NCI-H1105 (cell line): ENCODE measurements at regions not wholly inside any gene's neighbourhood (a gene's known extent, or its start where the extent isn't known, plus 50 kb on each side); places are given as distances from the start of the nearest gene placed in this dataset.
"Not testable (repeated sequence)": the region's sequence is repeated elsewhere in the genome, so short reads cannot be mapped to it uniquely, and the experiment has no call there.

ENCODE experiments used
- DNase-seq: peaks from one replicate; lab custom pipeline; 2025; lab: John Stamatoyannopoulos, UW

DNA sequence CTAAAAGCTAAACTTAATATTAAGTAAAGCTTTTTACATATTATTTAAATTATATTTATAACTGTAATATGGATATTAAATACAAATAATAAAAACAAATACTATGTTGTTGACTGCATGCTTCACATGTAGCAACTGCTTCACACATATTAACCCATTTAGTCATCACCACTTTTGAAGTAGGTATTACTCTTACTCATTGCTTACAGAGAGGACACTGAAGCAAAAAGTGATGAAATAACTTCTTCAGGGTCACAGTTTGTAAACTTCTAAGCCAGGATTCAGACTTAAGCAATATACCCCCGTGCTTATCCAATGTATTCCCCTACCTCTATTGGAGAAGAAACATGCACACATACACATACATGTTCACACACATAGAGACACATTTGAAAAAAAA lies 166.6 kb downstream of the DKK2 start:
- DNase-seq, result no peak

DNA sequence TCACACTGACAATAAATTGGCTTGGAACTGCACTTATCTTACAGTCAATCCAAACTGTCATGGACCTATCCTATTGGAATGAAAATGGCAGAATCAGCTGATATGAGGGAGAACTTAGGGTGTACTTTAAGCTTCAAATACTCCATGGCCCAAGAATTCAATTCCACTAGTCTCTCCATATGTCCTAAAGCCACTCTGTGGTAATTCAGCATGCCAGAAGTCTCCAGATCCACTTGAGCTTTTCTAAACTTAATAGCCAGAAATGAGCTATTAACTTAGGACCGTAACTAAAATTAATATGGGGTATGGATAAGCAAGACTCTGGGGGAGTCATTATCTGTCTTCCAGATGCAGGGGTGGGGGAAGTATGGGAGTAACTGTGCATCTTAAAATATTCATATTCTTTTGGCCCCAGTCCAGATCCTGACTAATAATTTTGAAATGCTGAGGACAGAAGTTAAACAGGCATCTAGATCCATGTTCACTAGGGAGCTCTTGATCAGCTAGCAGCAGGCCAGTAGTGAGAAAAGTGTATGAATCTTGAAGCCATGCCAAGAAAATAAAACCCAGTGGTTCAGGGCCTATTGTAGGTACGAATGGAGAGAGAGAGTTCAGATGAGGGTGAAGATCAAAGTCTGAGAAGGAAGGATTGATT lies 167.6 kb downstream of the DKK2 start:
- DNase-seq, result no peak

DNA sequence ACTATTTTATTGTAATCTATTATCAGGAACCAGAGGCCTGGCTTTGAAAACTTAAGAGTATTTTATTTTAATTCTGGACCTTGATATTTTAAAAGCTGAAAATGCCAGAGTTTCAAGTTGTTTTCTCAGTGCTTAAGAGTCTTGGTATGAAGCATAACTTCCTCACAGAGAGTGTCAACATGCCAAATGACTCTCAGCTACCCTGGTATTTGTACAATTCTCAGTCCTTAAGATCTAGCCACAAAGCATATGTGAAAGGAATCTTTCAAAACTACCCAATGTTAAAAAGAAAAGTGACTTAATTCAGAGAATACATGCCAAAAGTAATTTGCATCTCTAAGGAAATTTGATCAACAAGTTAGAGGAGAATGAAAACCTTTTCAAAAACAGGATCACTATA lies 171.9 kb downstream of the DKK2 start:
- DNase-seq, result no peak

DNA sequence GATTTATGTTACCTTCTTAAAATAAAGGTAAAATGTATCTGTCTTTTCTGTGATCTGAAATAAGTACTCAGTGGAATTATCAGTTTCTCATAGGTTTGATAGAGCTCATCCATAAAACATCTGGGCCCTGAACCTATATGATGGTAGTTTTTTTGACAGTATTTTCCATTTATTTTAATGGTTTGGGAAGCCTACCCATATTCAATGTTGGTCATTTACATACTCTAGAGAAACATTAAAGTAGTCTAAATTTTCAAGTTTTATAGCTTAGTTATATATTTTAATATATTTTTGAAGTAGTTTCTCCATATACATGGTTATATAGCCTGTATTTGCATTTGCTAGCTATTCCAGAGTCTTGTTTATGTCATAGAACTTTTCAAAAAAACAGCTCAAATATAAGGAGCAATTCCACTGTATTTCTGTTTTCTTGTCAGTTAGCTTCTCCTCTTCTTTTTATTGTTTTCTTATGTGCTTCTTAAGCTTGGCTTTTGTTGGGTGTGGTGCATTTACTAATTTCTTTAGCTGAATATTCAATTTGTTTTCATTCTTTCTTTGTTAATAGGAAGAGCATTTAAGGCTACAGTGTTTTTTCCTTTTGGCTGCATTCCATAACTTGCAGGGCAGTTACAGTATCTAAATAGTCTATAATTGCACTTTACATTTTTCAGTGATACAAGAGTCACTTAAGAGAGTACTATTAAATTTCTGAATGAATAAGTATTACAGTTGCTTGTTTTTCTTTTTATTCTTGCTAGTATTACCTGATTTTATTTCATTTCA lies 181.4 kb downstream of the DKK2 start:
- DNase-seq, result peak; percentile 3

DNA sequence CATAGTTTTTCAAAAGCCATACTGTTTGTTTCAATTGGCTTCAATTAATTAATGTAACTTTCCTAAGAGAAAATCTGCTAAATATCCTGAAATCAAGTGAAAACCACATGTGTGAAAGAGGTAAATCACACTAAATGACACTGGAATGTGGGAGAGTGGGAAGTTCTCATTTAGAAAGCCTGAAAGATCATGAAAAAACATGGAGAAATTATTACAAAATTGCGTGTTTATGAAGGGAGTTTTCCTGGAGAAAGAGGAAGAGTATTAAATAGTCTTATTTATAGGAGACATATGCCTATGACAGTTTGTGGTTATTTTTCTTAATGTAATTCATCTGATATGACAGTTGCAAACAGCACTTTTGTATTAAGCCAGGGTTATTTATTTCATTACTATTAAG lies 183.7 kb downstream of the DKK2 start:
- DNase-seq, result no peak

DNA sequence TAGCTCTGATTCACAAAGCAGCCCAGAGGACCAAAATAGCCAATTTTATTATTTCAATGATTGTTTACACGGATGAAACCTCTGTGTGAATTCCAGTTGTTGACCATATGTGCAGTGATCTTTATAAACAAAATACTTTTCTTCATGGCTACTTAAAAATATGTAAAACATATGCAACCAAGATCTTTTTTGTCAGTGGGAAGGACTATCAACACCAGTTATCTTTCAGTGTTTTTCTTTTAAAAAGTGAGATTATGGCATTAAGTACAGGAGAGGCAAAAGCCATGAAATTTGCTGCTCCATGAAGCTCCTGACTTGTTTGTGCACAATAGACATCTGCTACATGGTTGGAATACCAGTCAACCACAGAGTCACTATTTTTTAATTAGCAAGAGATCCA lies 184.4 kb downstream of the DKK2 start:
- no peak for DNase-seq

DNA sequence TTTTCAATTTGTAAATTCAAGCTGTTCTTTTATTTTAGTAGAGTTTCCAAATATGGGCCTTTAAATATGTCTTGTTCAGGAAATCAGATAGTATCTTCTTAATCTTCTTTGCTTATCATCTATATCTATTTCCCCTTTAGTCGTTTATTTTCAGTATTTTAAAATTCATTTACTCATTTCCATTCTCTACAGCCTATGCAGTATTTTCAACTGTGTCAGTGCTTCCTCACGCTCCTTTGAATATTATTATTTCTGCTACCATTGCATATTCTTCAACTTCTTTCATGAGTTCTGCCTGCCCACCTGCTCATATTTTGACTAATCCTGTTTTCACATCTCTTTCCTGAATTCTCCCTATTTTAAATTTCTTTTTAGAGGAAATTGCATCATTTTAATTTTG lies 185.4 kb downstream of the DKK2 start:
- no peak for DNase-seq

DNA sequence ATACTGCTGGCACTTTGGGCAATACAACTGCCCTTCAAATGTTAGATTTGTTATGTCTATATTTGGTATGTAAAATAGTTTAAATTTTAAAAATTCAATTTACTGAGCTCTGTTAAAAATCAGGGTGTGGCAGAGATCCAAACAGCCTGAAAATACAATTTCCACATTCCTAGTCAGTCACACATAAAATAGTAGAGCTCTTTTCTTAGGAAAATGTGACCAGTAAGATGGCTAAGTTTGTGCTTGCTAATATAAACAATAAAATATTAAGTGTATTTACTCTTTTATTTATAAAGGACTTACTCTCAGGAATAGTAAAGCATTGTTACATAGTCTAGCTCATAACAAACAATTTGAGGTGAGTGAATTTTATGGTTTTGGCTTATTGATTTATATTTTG lies 200.2 kb downstream of the DKK2 start:
- DNase-seq, result no peak

DNA sequence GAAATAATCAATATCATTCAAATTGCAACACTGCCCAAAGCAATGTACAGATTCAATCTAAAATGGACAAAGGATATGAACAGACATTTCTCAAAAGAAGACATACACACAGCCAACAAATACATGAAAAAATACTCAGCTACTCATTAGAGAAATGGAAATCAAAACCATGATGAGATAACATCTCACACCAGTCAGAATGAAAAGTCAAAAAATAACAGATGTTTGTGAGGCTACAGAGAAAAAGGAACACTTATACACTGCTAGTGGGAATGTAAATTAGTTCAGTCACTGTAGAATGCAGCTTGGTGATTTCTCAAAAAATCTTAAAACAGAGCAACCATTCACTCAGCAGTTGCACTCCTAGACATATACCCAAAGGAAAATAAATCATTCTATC lies 205.2 kb downstream of the DKK2 start:
- DNase-seq, result no peak

DNA sequence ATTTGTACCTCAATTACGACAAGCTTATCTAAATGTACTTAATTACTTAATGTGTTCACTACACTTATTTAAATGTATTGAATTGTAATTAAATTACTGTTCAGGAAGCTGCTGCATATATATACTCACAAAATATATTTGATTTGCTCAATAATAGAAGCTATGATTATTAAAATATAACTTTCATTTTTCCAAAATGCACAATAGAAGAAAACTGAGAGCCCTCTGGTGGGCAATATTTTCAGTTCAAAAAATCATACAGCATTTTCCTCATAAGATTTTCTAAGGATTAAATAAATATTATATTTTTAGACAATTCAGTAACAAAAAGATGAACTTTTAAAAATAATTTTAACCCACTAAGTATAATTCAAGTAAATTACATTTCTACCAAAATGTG lies 217.3 kb downstream of the DKK2 start:
- DNase-seq, result no peak

DNA sequence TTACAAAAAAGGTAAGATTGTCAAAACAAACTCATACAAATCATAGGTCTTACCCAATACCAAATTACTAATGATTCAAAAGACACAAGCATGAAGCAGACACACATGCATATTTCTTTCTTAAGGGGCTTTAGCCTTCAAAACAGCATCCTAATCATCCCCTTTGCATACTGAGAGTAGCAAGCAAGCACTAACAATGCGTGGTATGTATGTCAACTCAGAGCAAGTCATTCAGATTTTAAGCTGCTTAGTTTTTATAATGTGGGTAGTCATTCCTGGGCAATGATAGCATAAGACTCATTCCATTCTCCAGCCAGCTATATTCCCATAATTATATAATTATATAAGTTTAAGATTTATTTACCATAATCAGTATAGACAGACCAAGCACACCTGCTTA lies 219.6 kb downstream of the DKK2 start:
- DNase-seq, result no peak

DNA sequence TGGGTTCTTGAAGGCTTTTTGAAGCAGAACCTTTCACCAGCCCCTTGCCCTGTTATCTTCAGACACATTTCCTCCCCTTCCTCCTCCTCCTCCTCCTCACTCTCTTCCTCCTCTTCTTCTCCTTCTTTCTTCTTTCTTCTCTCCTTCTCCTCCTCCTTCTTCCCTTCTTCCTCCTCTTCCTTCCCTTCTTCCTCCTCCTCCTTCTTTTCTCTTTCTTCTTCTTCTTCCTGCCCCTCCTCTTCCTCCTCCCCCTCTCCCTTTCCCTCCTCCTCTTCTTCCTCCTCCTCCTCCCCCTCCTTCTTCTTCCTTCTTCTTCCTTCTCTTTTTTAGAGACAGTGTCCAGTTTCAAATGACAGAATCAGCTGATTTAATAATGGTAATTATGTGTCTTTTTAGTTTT lies 226.0 kb downstream of the DKK2 start:
- DNase-seq, result no peak

DNA sequence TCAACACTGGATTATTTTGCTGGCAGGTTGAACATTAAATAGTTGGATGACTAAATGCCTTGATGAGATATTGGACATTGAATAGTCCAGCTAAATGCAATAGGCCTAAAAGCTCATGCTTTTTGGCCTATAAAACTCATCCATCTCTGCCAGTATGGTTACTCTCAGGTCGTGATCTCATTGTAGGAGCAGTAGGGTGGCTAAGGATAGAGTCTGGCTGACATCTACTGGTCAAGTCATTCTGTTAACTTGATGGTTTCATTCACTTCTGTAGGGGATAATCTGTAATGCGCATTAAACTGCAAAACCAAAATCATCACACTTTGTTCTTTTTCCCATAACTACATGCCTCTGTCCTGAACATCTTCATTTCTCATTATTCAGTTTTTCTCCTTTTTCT lies 227.0 kb downstream of the DKK2 start:
- DNase-seq, result peak; percentile 5

DNA sequence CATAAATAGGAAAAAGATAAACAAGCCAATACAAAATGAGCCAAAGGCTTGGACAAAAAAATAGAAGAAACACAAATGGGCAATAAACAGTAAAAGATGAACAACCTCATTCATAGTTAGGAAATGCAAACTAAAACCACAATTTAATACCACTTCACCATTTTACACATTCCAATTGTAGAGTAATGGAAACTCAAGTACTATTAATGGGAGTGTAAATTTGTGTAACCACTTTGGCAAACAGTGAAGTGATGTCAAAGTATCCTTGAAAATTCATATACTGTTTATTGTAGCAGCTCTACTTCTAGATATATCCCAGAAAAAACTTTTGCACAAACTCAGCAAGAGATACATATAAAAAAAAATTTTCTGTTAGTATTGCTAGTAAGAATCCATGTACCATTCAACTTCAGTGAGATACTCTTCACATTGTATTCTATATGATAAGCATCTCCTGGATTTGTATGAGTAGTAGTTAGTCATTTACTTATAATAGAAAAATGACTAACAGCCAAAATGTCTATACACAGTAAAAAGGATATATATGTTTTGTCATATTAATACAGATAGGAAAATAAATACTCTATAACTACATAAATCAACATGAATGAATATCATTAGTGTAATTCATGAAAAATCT lies 229.8 kb downstream of the DKK2 start:
- peak; percentile 4 for DNase-seq

DNA sequence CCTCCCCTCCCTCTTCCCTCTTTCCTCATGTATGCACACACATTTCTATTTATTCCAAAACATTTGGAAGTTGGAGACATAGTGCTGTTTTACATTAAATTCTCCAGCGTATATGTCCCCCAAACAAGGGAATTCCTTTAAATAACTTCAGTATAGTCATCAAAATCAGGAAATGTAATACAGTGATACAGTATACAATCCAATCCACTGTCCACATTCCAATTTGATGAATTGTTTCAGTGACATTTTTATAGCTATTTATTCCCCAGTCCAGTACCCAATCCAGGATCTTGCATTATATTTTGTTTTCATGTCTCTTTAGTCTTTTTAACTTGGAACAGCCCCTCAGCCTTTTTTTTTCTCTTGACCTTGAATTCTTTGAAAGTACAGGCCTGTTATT lies 233.0 kb downstream of the DKK2 start:
- no peak for DNase-seq

DNA sequence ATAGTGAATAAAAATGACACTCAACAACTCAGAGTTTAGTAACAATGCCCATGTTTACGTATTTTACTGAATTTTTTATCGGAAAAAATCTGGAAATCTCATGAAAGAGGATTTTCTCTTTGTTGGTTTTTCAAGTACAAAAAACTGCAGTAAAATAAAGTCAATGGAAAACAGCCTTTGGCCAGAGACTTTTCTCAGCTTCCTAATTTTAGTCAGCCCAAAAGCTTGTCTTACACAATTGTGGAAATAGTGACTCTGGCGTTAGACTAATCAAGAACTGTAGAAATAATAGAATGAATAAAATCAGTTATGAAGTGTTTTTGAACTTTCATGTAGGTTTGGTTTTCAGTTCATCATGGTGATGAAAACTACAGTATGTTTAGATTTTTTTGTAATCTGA lies 234.7 kb downstream of the DKK2 start:
- no peak for DNase-seq

DNA sequence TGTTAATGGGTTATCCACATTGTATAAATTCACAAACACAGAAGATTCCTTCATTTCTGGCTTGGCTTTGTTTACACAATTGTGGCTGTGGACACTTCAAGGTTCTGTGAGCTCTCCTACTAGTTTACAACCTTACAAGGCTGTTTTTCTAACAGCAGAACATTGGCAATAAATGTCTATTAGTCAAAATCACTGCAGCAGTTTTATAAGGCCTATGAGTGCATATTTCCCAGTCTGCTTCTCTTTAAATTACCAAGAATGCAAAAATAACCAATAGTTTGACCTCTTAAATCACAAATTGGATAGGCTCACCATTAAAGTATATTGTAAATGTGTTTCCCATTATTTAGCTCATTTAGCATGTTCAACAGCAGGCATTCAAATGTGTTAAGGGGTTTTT lies 239.2 kb downstream of the DKK2 start:
- DNase-seq, result no peak

DNA sequence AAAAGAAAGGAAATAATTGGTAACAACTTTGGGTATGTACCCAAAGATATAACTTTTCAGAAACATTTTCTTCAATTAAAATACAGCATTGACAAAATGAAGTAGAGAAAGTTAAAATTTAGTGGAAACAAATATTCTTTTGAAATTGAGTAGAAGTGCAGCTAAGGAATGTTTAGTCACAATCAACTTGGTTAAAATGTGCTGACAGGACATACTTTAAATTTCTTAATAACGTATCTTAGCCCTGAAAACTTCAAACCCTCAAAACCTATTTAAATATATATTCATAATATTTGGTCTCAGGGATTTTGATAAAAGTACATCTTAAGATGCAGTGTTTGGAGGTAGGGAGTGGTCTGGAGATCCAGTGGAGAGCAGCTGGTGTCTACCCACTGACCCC lies 240.8 kb downstream of the DKK2 start:
- no peak for DNase-seq

DNA sequence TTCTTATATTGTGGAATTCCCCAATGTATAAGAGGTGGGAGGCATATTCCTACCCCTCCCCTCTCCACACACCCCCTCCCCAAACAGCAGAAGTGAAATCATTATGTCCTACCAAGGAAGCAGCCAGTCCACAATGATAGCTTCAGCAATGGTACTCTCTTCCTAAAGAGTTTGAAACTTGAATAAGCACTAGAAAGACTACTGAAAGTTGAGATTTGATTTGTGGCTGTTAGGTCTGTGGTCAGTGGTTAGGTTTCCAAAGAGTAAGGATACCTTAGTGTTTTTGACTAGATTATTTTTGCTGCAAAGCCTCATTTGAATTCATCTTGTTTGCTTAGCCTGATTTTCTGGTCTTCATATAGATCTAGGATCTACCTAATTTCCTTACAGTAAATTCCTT lies 242.2 kb downstream of the DKK2 start:
- no peak for DNase-seq

DNA sequence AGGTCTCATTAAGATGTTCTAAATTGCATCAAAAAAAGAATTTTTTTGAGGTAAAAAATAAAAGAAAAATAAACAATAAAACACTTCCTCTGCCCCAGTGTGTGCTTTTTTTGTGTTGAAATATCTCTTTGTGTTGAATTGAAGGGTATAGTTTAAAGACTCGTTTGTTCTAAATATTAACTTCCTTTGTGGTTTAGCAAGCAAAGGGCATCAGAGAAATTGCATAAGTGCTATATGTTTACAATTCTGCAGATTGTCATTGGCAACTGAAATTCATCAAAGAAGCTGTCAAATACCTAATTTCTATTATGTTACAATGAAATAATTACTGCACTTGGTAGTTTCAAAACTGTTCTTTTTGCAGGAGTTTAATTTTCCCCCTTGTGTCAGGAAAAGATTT lies 260.5 kb downstream of the DKK2 start:
- DNase-seq, result no peak

DNA sequence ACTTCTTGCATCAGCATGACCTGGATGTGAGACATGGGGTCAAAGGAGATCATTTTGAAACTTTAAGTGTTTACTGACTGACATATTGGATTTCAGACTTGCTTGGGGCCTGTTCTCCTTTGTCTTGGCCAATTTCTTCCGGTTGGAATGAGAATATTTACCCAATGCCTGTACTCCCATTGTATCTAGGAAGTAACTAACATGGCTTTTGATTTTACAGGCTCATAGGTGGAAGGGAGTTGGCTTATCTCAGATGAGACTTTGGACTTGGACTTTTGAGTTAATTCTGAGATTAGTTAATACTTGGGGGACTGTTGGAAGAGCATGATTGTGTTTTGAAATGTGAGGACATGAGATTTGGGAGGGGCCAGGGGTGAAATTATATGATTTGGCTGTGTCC lies 262.1 kb downstream of the DKK2 start:
- not testable (repeated sequence) for DNase-seq

DNA sequence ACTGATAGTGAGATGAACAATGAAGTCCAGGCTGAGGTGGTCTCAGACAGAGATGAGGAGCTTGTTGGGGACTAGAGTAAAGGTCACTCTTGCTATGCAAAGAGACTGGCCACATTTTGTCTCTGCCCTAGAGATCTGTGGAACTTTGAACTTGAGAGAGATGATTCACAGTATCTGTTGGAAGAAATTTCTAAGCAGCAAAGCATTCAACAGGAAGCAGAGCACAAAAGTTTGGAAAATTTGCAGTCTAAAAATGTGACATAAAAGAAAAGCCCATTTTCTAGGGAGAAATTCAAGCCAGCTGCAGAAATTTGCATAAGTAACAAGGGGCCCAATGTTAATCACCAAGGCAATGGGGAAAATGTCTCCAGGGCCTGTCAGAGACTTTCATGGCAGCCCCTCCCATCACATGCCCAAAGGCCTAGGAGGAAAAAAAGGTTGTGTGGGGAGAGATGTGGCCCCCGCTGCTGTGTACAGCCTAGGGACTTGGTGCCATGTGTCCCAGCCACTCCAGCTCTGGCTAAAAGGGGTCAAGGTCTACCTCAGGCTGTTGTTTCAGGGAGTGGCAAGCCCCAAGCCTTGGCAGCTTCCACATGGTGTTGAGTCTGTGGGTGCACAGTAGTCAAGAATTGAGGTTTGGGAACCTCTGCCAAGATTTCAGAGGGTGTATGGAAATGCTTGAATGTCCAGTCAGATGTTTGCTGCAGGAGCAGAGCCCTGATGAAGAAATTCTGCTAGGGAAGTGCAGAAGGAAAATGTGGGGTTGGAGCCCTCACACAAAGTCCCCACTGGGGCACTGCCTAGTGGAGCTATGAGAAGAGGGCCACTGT lies 262.8 kb downstream of the DKK2 start:
- no peak for DNase-seq

DNA sequence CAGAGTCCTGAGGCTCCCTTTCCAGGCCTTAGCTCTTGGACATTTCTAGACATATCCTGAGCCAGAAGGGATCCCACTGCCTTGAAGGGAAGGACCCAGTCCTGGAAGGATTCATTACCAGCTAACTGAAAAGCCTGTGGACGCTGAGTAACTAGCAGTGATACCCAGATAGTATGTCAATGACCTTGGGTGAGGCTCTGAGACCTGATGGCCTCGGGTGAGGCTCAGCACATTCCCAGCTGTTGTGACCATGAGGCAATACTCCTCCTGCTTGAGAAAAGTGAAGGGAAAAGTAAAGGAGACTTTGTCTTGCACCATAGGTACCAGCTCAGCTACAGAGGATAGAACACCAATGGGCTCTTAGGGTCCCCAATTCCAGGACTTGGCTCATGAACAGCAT lies 268.1 kb downstream of the DKK2 start:
- DNase-seq, result no peak
